OCI-LY7 (cell line): ENCODE measurements at regions not wholly inside any gene's neighbourhood (a gene's known extent, or its start where the extent isn't known, plus 50 kb on each side); places are given as distances from the start of the nearest gene placed in this dataset.

Experiments
- BruUV-seq: library from RNA; stranded (reverse); fragments of 400-500 nt; replicated peaks from 2 replicates; lab custom pipeline; 2021; lab: Mats Ljungman, UMichigan
- CTCF ChIA-PET: fragments of 300-600 bp; sonication (Branson Sonifier 250); formaldehyde crosslinking; loops from one replicate; lab custom pipeline; 2022; ENCODE audit warnings: antibody characterized with exemption; ENCODE audit not compliant: unreplicated experiment; lab: Charles Lee
- POLR2A ChIA-PET: fragments of 300-600 bp; sonication (Branson Sonifier 250); formaldehyde crosslinking; loops from one replicate; lab custom pipeline; 2022; ENCODE audit warnings: antibody characterized with exemption; lab: Charles Lee
- DNase-seq: peaks from one replicate; pipeline ENCODE4 v3.0.0-alpha.2; 2015; ENCODE audit warnings: low spot score
- H2AFZ ChIP-seq: fragments of 200-600 bp; sonication (generic), shearing (Covaris generic); 2 replicates; pipeline ENCODE4 v1.6.1; 2014; ENCODE audit warnings: mild to moderate bottlenecking, antibody characterized with exemption, low read length, moderate library complexity
- H3K27ac ChIP-seq: fragments of 200-600 bp; sonication (generic); 2 replicates; pipeline ENCODE4 v1.5.1; 2014; ENCODE audit warnings: mixed run types, low read depth, mild to moderate bottlenecking, moderate library complexity, low read length, inconsistent platforms; ENCODE audit not compliant: poor library complexity, severe bottlenecking
- H3K36me3 ChIP-seq: fragments of 200-600 bp; sonication (generic); 2 replicates; pipeline ENCODE4 v1.6.1; 2014; ENCODE audit warnings: mild to moderate bottlenecking, antibody characterized with exemption, low read length, moderate library complexity, mixed read lengths; ENCODE audit not compliant: insufficient read depth
- H3K4me1 ChIP-seq: fragments of 200-600 bp; sonication (generic); 2 replicates; pipeline ENCODE4 v1.5.1; 2014; ENCODE audit warnings: mild to moderate bottlenecking, low read length; ENCODE audit not compliant: insufficient read depth, poor library complexity, severe bottlenecking
- H3K4me2 ChIP-seq: fragments of 200-600 bp; sonication (generic); 2 replicates; pipeline ENCODE4 v1.6.1; 2014; ENCODE audit warnings: mild to moderate bottlenecking, low read length
- H3K4me3 ChIP-seq: fragments of 200-600 bp; sonication (generic); 2 replicates; pipeline ENCODE4 v1.5.1; 2014; ENCODE audit warnings: mild to moderate bottlenecking, low read depth, low read length; ENCODE audit not compliant: poor library complexity, severe bottlenecking
- H3K79me2 ChIP-seq: fragments of 200-600 bp; sonication (generic); 2 replicates; pipeline ENCODE4 v1.6.1; 2016; ENCODE audit warnings: low read depth, mild to moderate bottlenecking, low read length, moderate library complexity, mixed read lengths; ENCODE audit not compliant: insufficient read depth
- H3K9me2 ChIP-seq: fragments of 200-600 bp; sonication (generic); 2 replicates; pipeline ENCODE4 v1.6.1; 2016; ENCODE audit warnings: mild to moderate bottlenecking, low read length, mixed read lengths; ENCODE audit not compliant: insufficient read depth
- H3K9me3 ChIP-seq: fragments of 200-600 bp; sonication (generic); 2 replicates; pipeline ENCODE4 v1.6.1; 2014; ENCODE audit warnings: mild to moderate bottlenecking, mixed run types, low read length, mixed read lengths
- H4K20me1 ChIP-seq: fragments of 200-600 bp; sonication (generic); 2 replicates; pipeline ENCODE4 v1.6.1; 2014; ENCODE audit warnings: mild to moderate bottlenecking, antibody characterized with exemption, low read length, moderate library complexity, mixed read lengths; ENCODE audit not compliant: insufficient read depth
- EZH2phosphoT487 ChIP-seq: fragments of 200-600 bp; sonication (generic); IDR thresholded peaks from 2 replicates; pipeline ENCODE4 v1.6.1; 2018; ENCODE audit warnings: low read depth, borderline replicate concordance, mild to moderate bottlenecking, mixed run types, antibody characterized with exemption, low read length, moderate library complexity, mixed read lengths
- intact Hi-C: fragments of 100-400 bp; cut with micrococcal nuclease; formaldehyde crosslinking; loops from one replicate; pipeline ENCODE4 v1.10.0; 2022; ENCODE audit not compliant: unreplicated experiment
- TF ChIP-seq, protein P1 (sequence below): fragments of 200-600 bp; sonication (generic); conservative IDR thresholded peaks from 2 replicates; pipeline ENCODE4 v1.5.1; 2014; ENCODE audit warnings: mild to moderate bottlenecking, antibody characterized with exemption, low read length, moderate library complexity, mixed read lengths

DNA sequence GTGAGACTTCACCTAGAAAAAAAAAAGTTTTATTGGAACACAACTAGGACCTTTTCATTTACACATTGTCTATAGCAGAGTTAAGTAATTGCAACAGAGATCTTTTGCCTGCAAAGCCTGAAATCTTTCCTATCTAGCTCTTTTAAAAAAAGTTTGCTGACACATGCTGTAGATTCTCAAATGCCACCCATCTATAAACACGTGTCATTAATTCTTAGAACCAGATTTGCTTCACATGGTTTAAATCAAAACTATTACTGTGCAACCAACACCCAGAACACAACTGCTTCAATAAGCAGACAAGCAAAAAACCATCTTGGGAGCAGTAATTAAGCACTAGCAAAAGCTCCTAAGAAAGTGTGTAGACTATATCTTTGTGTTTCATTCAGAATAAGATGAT is 55.0 kb downstream of the OXSM start:
- H3K27ac ChIP-seq, result no peak overlapping the region
- POLR2A ChIA-PET, result interaction anchor here (0.9 to 2.0 kb wide), 3 partner anchors 11 to 87 kb away, joined by 3 to 10 read pairs (median 4); no protein-coding TSS in a partner anchor
- no peaks in the 10 kb centered on the region for H4K20me1 ChIP-seq
- H3K4me3 ChIP-seq, result no peak overlapping the region
- H3K36me3 ChIP-seq, result no peaks in the 10 kb centered on the region
- no peaks in the 10 kb centered on the region for H3K9me3 ChIP-seq
- H3K9me2 ChIP-seq, result no peaks in the 10 kb centered on the region
- TF ChIP-seq, protein P1, sequence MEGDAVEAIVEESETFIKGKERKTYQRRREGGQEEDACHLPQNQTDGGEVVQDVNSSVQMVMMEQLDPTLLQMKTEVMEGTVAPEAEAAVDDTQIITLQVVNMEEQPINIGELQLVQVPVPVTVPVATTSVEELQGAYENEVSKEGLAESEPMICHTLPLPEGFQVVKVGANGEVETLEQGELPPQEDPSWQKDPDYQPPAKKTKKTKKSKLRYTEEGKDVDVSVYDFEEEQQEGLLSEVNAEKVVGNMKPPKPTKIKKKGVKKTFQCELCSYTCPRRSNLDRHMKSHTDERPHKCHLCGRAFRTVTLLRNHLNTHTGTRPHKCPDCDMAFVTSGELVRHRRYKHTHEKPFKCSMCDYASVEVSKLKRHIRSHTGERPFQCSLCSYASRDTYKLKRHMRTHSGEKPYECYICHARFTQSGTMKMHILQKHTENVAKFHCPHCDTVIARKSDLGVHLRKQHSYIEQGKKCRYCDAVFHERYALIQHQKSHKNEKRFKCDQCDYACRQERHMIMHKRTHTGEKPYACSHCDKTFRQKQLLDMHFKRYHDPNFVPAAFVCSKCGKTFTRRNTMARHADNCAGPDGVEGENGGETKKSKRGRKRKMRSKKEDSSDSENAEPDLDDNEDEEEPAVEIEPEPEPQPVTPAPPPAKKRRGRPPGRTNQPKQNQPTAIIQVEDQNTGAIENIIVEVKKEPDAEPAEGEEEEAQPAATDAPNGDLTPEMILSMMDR, result no peak
- TF ChIP-seq EZH2phosphoT487, result no peak
- no peak overlapping the region for H3K4me2 ChIP-seq
- H2AFZ ChIP-seq, result no peak overlapping the region
- no peak for DNase-seq
- CTCF ChIA-PET, result no interaction called here
- no peaks in the 10 kb centered on the region for H3K79me2 ChIP-seq
- intact Hi-C loops, result loop anchor here (5.0 kb wide), 1 partner anchor 52 kb away; no protein-coding TSS in a partner anchor
- no TSS peak for BruUV-seq
- no peaks in the 10 kb centered on the region for H3K4me1 ChIP-seq

DNA sequence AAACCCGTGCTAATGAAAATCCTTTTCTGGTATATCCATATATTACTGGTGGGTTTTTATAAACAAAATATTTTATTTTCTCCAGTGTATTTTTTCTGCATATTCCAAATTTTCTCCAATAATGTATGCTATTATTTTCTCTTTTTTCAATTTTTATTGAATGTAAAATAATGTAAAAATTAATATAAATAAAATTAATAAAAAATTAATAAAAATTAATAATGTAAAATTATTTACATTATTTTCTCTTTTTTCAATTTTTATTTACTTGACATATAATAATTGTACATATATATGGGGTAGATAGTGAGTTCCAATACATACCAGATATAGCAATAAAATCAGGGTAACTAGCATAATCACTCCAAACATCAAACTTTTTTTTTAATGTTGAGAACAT is 56.4 kb downstream of the OXSM start:
- Histone ChIP-seq H3K9me2 (no peaks in the 10 kb centered on the region), H2AFZ (no peak overlapping the region), H3K9me3 (no peaks in the 10 kb centered on the region), H3K4me3 (no peak overlapping the region), H3K27ac (no peak overlapping the region), H3K36me3 (no peaks in the 10 kb centered on the region), H3K79me2 (no peaks in the 10 kb centered on the region), H4K20me1 (no peaks in the 10 kb centered on the region), H3K4me1 (no peaks in the 10 kb centered on the region), H3K4me2 (no peak overlapping the region)
- DNase-seq, result no peak
- no peak for TF ChIP-seq EZH2phosphoT487
- TF ChIP-seq, protein P1, result no peak
- BruUV-seq, result no TSS peak
- CTCF ChIA-PET, result interaction anchor here (1.2 kb wide), 1 partner anchor 9 kb away, joined by 3 read pairs; no protein-coding TSS in a partner anchor
- intact Hi-C loops, result no loop called here
- POLR2A ChIA-PET, result interaction anchor here (0.8 to 2.0 kb wide), 4 partner anchors 9 to 57 kb away, joined by 3 to 10 read pairs (median 4); no protein-coding TSS in a partner anchor

DNA sequence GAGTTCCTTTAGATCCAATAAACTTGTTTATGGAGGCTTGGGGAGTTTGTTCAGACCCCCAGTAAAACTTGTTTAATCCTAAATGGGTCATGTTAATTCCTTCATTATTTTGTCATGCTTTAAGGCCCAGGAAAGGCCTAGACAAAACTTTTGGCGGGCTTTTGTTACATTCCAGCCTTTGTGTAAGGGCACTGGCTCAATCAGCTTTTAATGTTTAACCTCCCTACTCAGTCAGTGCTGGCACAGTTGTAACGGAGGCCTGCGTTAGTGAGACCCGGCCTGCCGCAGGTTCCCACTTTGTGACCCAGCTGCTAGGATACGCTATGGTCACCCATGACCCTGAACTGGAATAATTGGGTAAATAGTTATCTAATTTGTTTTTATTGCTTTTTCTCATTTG is 59.2 kb downstream of the OXSM start:
- no TSS peak for BruUV-seq
- ChIA-PET POLR2A (interaction anchor here (0.6 to 1.4 kb wide), 3 partner anchors 16 to 64 kb away, joined by 3 to 5 read pairs (median 3); no protein-coding TSS in a partner anchor), CTCF (no interaction called here)
- Histone ChIP-seq H4K20me1 (no peaks in the 10 kb centered on the region), H3K36me3 (no peaks in the 10 kb centered on the region), H3K4me1 (no peaks in the 10 kb centered on the region), H3K9me3 (no peaks in the 10 kb centered on the region), H2AFZ (no peak overlapping the region), H3K27ac (no peak overlapping the region), H3K79me2 (no peaks in the 10 kb centered on the region), H3K9me2 (no peaks in the 10 kb centered on the region), H3K4me2 (no peak overlapping the region), H3K4me3 (no peak overlapping the region)
- DNase-seq, result no peak
- intact Hi-C loops, result no loop called here
- TF ChIP-seq, protein P1, result no peak
- TF ChIP-seq EZH2phosphoT487, result no peak
